ENCODE measurements at regions not wholly inside any gene's neighbourhood (a gene's known extent, or its start where the extent isn't known, plus 50 kb on each side); places are given as distances from the start of the nearest gene placed in this dataset.

DNA sequence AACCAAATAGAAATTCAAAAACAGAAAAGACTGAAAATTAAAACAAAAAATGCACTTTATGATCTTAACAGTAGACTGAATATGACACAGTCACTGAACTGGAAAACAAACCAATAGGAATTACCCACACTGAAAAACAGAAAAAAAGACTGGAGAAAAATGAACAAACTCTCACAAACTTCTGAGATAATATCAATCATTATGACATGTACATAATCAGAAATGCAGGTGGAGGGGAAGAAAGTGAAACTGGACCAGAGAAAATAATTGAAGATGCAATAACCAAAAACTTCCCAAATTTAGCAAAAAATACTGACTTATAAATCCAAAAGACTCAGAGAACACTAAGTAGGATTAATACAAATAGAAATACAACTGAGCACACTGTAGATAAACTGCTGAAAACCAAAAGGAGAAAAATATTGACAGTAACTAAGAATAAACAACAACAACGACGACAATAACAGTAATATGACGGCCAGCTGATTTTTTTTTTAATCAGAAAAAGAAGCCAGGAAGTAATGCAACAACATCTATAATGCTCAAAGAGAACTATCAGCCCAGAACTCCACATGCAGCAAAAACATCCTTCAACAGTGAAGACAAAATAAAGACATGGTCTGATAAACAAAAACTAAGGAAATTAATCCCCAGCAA, 108.1 kb downstream of the ZFAND4 start:
- 100% methylated on average over 2 of the region's 3 CpGs for WGBS (ENCODE audit: insufficient coverage)
- Histone ChIP-seq H2AFZ (ENCODE audit: insufficient read depth, low read depth, low read length, poor library complexity, severe bottlenecking) (no peak overlapping the region), H3K9me3 (replicated peaks in 1 of 2; ENCODE audit: control insufficient read depth in 1 of 2, insufficient read depth in 1 of 2, low read length in 2 of 2) (no peaks in the 10 kb centered on the region), H3K27me3 (ENCODE audit: control insufficient read depth in 2 of 2, insufficient read depth in 2 of 2, low read length in 2 of 2) (no peaks in the 10 kb centered on the region), H3K4me2 (replicated peaks; ENCODE audit: extremely low read depth, low read length, poor library complexity, severe bottlenecking) (no peak overlapping the region), H3K9ac (ENCODE audit: insufficient read depth, low read length, poor library complexity, severe bottlenecking) (no peak overlapping the region), H3K79me2 (ENCODE audit: insufficient read depth, low read length) (no peaks in the 10 kb centered on the region), H3K4me1 (ENCODE audit: control insufficient read depth in 1 of 2, insufficient read depth in 2 of 2, low read length in 2 of 2) (peaks cover 4 to 7% of the 10 kb centered on the region in 2 donors), H3K4me3 (replicated peaks in 1 of 3; ENCODE audit: low read depth in 2 of 3, low read length in 3 of 3) (no peak overlapping the region), H4K20me1 (ENCODE audit: insufficient read depth, low read length) (peaks cover 4% of the 10 kb centered on the region), H3K27ac (ENCODE audit: low read depth in 1 of 2, low read length in 2 of 2) (no peak overlapping the region), H3K36me3 (replicated peaks in 1 of 2; ENCODE audit: control insufficient read depth in 1 of 2, insufficient read depth in 2 of 2, low read length in 2 of 2) (no peaks in the 10 kb centered on the region)
- Mint-ChIP-seq H3K4me1 (peaks cover 13% of the 10 kb centered on the region), H3K27me3 (ENCODE audit: low read depth in 3 of 3) (peaks cover 0 to 2% (median 1%) of the 10 kb centered on the region in 3 donors), H3K27ac (no peak overlapping the region), H3K9me3 (peaks cover 0 to 4% (median 0%) of the 10 kb centered on the region in 7 donors), H3K4me3 (no peak overlapping the region), H3K36me3 (peaks cover 3 to 11% of the 10 kb centered on the region in 2 donors)
- DNase-seq: no peak
- TF ChIP-seq, protein P1, sequence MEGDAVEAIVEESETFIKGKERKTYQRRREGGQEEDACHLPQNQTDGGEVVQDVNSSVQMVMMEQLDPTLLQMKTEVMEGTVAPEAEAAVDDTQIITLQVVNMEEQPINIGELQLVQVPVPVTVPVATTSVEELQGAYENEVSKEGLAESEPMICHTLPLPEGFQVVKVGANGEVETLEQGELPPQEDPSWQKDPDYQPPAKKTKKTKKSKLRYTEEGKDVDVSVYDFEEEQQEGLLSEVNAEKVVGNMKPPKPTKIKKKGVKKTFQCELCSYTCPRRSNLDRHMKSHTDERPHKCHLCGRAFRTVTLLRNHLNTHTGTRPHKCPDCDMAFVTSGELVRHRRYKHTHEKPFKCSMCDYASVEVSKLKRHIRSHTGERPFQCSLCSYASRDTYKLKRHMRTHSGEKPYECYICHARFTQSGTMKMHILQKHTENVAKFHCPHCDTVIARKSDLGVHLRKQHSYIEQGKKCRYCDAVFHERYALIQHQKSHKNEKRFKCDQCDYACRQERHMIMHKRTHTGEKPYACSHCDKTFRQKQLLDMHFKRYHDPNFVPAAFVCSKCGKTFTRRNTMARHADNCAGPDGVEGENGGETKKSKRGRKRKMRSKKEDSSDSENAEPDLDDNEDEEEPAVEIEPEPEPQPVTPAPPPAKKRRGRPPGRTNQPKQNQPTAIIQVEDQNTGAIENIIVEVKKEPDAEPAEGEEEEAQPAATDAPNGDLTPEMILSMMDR (IDR thresholded peaks at IDR 0.05): no peak
- intact Hi-C loops (cut with micrococcal nuclease): no loop called here

DNA sequence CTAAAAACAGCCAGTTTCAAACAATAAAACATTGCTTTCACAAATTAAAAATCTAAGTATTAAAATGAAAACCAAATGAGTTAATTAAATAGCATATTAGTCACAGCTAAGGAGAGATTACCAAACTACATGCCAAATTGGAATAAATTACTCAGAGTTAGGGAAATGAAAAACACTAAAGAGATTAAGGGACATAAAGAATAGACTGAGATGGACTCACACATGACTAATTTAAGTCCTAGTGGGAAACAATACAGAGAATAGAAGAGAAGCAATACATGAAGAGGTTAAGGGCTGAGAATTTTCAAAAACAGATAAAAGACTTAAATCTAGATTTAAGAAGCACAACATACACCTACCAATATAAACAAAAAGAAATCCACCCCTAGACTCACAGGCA, 110.6 kb downstream of the ZFAND4 start:
- H3K4me1 ChIP-seq (ENCODE audit: control insufficient read depth in 1 of 2, insufficient read depth in 2 of 2, low read length in 2 of 2): peaks cover 22 to 25% of the 10 kb centered on the region in 2 donors
- H3K4me1 Mint-ChIP-seq: peaks cover 30% of the 10 kb centered on the region
- H3K36me3 ChIP-seq (replicated peaks in 1 of 2; ENCODE audit: control insufficient read depth in 1 of 2, insufficient read depth in 2 of 2, low read length in 2 of 2): no peaks in the 10 kb centered on the region

More for the DNA sequence above, 110.6 kb downstream of the ZFAND4 start:
- Histone ChIP-seq H4K20me1 (ENCODE audit: insufficient read depth, low read length) (peaks cover 4% of the 10 kb centered on the region), H2AFZ (ENCODE audit: insufficient read depth, low read depth, low read length, poor library complexity, severe bottlenecking) (no peak overlapping the region), H3K79me2 (ENCODE audit: insufficient read depth, low read length) (no peaks in the 10 kb centered on the region), H3K4me2 (replicated peaks; ENCODE audit: extremely low read depth, low read length, poor library complexity, severe bottlenecking) (no peak overlapping the region), H3K9ac (ENCODE audit: insufficient read depth, low read length, poor library complexity, severe bottlenecking) (no peak overlapping the region), H3K27me3 (ENCODE audit: control insufficient read depth in 2 of 2, insufficient read depth in 2 of 2, low read length in 2 of 2) (no peaks in the 10 kb centered on the region), H3K4me3 (replicated peaks in 1 of 3; ENCODE audit: low read depth in 2 of 3, low read length in 3 of 3) (no peak overlapping the region), H3K27ac (ENCODE audit: low read depth in 1 of 2, low read length in 2 of 2) (no peak overlapping the region), H3K9me3 (replicated peaks in 1 of 2; ENCODE audit: control insufficient read depth in 1 of 2, insufficient read depth in 1 of 2, low read length in 2 of 2) (no peaks in the 10 kb centered on the region)
- intact Hi-C loops (cut with micrococcal nuclease): no loop called here
- Mint-ChIP-seq H3K36me3 (peaks cover 9 to 10% of the 10 kb centered on the region in 2 donors), H3K27me3 (ENCODE audit: low read depth in 3 of 3) (peaks cover 0 to 2% (median 1%) of the 10 kb centered on the region in 3 donors), H3K4me3 (no peak overlapping the region), H3K27ac (no peak overlapping the region), H3K9me3 (peaks cover 0 to 4% (median 0%) of the 10 kb centered on the region in 7 donors)
- DNase-seq: no peak
- TF ChIP-seq, protein P1 (IDR thresholded peaks at IDR 0.05): no peak
